H9 (cell line): ENCODE measurements at regions not wholly inside any gene's neighbourhood (a gene's known extent, or its start where the extent isn't known, plus 50 kb on each side); places are given as distances from the start of the nearest gene placed in this dataset.

ENCODE experiments used
- DNase-seq: peaks from one replicate; pipeline ENCODE4 v3.0.0-alpha.2; 2017
- H2AFZ ChIP-seq: one replicate; pipeline ENCODE4 v1.6.1; 2013; ENCODE audit warnings: mild to moderate bottlenecking, low read length, control low read depth, moderate library complexity
- H2AK5ac ChIP-seq: 2 replicates; pipeline ENCODE4 v1.6.1; 2013; ENCODE audit warnings: low read length, control low read depth, mixed read lengths; ENCODE audit not compliant: insufficient read length
- H2BK120ac ChIP-seq: one replicate; pipeline ENCODE4 v1.6.1; 2013; ENCODE audit warnings: low read depth, mild to moderate bottlenecking, low read length, control low read depth, inconsistent platforms; ENCODE audit not compliant: poor library complexity, severe bottlenecking
- H2BK12ac ChIP-seq: 2 replicates; pipeline ENCODE4 v1.6.1; 2013; ENCODE audit warnings: low read length, control low read depth, mixed read lengths, low read depth; ENCODE audit not compliant: insufficient read length
- H2BK15ac ChIP-seq: 2 replicates; pipeline ENCODE4 v1.6.1; 2013; ENCODE audit warnings: low read depth, low read length, control low read depth
- H2BK20ac ChIP-seq: one replicate; pipeline ENCODE4 v1.6.1; 2013; ENCODE audit warnings: low read depth, mild to moderate bottlenecking, low read length, control low read depth, inconsistent platforms; ENCODE audit not compliant: poor library complexity, severe bottlenecking
- H2BK5ac ChIP-seq: 2 replicates; pipeline ENCODE4 v1.6.1; 2013; ENCODE audit warnings: low read length, control low read depth, mixed read lengths; ENCODE audit not compliant: insufficient read length
- H3K14ac ChIP-seq: 2 replicates; pipeline ENCODE4 v1.6.1; 2013; ENCODE audit warnings: low read length, control low read depth; ENCODE audit not compliant: insufficient read depth
- H3K18ac ChIP-seq: 2 replicates; pipeline ENCODE4 v1.6.1; 2013; ENCODE audit warnings: low read depth, mild to moderate bottlenecking, mixed read lengths, low read length, control low read depth; ENCODE audit not compliant: insufficient read length
- H3K23ac ChIP-seq: 2 replicates; pipeline ENCODE4 v1.6.1; 2013; ENCODE audit warnings: low read length, control low read depth, mixed read lengths, low read depth; ENCODE audit not compliant: insufficient read length
- H3K23me2 ChIP-seq: 2 replicates; pipeline ENCODE4 v1.6.1; 2013; ENCODE audit warnings: low read depth, mild to moderate bottlenecking, mixed read lengths, low read length, control low read depth; ENCODE audit not compliant: insufficient read length, poor library complexity, severe bottlenecking
- H3K27ac ChIP-seq: 2 replicates; pipeline ENCODE4 v1.5.1; 2013; ENCODE audit warnings: low read length, control low read depth, mixed read lengths, low read depth; ENCODE audit not compliant: insufficient read length
- H3K27me3 ChIP-seq: 2 replicates; pipeline ENCODE4 v1.6.1; 2013; ENCODE audit warnings: low read length, control low read depth, inconsistent platforms; ENCODE audit not compliant: insufficient read depth
- H3K4ac ChIP-seq: 2 replicates; pipeline ENCODE4 v1.6.1; 2013; ENCODE audit warnings: low read depth, mild to moderate bottlenecking, control low read depth, inconsistent platforms, low read length, moderate library complexity
- H3K4me1 ChIP-seq: 2 replicates; pipeline ENCODE4 v1.6.1; 2013; ENCODE audit warnings: low read length, control low read depth, inconsistent platforms; ENCODE audit not compliant: insufficient read depth
- H3K4me2 ChIP-seq: 2 replicates; pipeline ENCODE4 v1.6.1; 2013; ENCODE audit warnings: low read length, control low read depth, mixed read lengths; ENCODE audit not compliant: insufficient read length, insufficient read depth
- H3K56ac ChIP-seq: 2 replicates; pipeline ENCODE4 v1.6.1; 2013; ENCODE audit warnings: low read depth, mild to moderate bottlenecking, mixed read lengths, low read length, control low read depth; ENCODE audit not compliant: insufficient read length
- H3K79me1 ChIP-seq: 2 replicates; pipeline ENCODE4 v1.6.1; 2013; ENCODE audit warnings: low read depth, mild to moderate bottlenecking, moderate library complexity, low read length, control low read depth, inconsistent platforms; ENCODE audit not compliant: insufficient read depth, poor library complexity, severe bottlenecking
- H3K79me2 ChIP-seq: 2 replicates; pipeline ENCODE4 v1.6.1; 2013; ENCODE audit warnings: low read length, control low read depth, inconsistent platforms; ENCODE audit not compliant: insufficient read depth
- H3K9ac ChIP-seq: 2 replicates; pipeline ENCODE4 v1.6.1; 2013; ENCODE audit warnings: low read length, control low read depth, mixed read lengths; ENCODE audit not compliant: insufficient read length; ENCODE audit errors: extremely low read depth
- H3K9me3 ChIP-seq: one replicate; pipeline ENCODE4 v1.6.1; 2013; ENCODE audit warnings: low read depth, low read length, inconsistent platforms; ENCODE audit not compliant: control insufficient read depth
- H3T11ph ChIP-seq: one replicate; pipeline ENCODE4 v1.6.1; 2013; ENCODE audit warnings: mild to moderate bottlenecking, low read length, control low read depth, inconsistent platforms
- H4K20me1 ChIP-seq: one replicate; pipeline ENCODE4 v1.6.1; 2013; ENCODE audit not compliant: control insufficient read depth, insufficient read length, insufficient read depth
- H4K5ac ChIP-seq: 2 replicates; pipeline ENCODE4 v1.6.1; 2013; ENCODE audit warnings: low read depth, mild to moderate bottlenecking, mixed read lengths, low read length, control low read depth; ENCODE audit not compliant: insufficient read length
- H4K8ac ChIP-seq: replicated peaks from 2 replicates; pipeline ENCODE4 v1.6.1; 2013; ENCODE audit warnings: low read length, control low read depth, mixed read lengths, low read depth; ENCODE audit not compliant: insufficient read length
- H4K91ac ChIP-seq: 2 replicates; pipeline ENCODE4 v1.6.1; 2013; ENCODE audit warnings: low read depth, mild to moderate bottlenecking, moderate library complexity, mixed read lengths, low read length, control low read depth; ENCODE audit not compliant: insufficient read length
- H3K27ac Mint-ChIP-seq, 3 experiments: 2 replicates in 2 of 3; 3 replicates in 1 of 3; pipeline ENCODE4 v1.8.0; 2020 to 2021; ENCODE audit warnings: mixed read lengths in 3 of 3, mild to moderate bottlenecking in 1 of 3, moderate library complexity in 1 of 3
- H3K27me3 Mint-ChIP-seq: 2 replicates; pipeline ENCODE4 v1.8.0; 2021; ENCODE audit warnings: low read depth, mild to moderate bottlenecking, moderate library complexity, mixed read lengths
- H3K36me3 Mint-ChIP-seq, 3 experiments: 2 replicates in 2 of 3; 3 replicates in 1 of 3; pipeline ENCODE4 v1.8.0; 2020 to 2021; ENCODE audit warnings: low read depth in 3 of 3, mixed read lengths in 3 of 3; ENCODE audit not compliant: insufficient read depth in 1 of 3
- H3K4me1 Mint-ChIP-seq, 2 experiments: 2 replicates each; pipeline ENCODE4 v1.8.0; 2020; ENCODE audit warnings: mixed read lengths in 2 of 2
- H3K4me3 Mint-ChIP-seq, 2 experiments: 2 replicates in 1 of 2; 3 replicates in 1 of 2; pipeline ENCODE4 v1.8.0; 2020 to 2021; ENCODE audit warnings: mild to moderate bottlenecking in 2 of 2, mixed read lengths in 2 of 2, moderate library complexity in 1 of 2
- H3K9me3 Mint-ChIP-seq, 2 experiments: 2 replicates in 1 of 2; 3 replicates in 1 of 2; pipeline ENCODE4 v1.8.0; 2020; ENCODE audit warnings: mild to moderate bottlenecking in 2 of 2, mixed read lengths in 2 of 2, moderate library complexity in 1 of 2
- WGBS: extraction: QIAGEN DNeasy Blood & Tissue Kit; methylation state at CpG from one replicate; pipeline ENCODE4 v1.1.7; 2013; ENCODE audit warnings: missing lambda C conversion rate, low lambda C conversion rate, mixed read lengths; ENCODE audit not compliant: insufficient read length; ENCODE audit errors: extremely low coverage; 5-methylcytosine and 5-hydroxymethylcytosine counted together
- TF ChIP-seq, protein P1 (sequence below): fragments of 200-600 bp; sonication (generic); conservative IDR thresholded peaks from 3 replicates; pipeline ENCODE4 v1.8.0; 2021; ENCODE audit warnings: antibody characterized with exemption, mild to moderate bottlenecking

DNA sequence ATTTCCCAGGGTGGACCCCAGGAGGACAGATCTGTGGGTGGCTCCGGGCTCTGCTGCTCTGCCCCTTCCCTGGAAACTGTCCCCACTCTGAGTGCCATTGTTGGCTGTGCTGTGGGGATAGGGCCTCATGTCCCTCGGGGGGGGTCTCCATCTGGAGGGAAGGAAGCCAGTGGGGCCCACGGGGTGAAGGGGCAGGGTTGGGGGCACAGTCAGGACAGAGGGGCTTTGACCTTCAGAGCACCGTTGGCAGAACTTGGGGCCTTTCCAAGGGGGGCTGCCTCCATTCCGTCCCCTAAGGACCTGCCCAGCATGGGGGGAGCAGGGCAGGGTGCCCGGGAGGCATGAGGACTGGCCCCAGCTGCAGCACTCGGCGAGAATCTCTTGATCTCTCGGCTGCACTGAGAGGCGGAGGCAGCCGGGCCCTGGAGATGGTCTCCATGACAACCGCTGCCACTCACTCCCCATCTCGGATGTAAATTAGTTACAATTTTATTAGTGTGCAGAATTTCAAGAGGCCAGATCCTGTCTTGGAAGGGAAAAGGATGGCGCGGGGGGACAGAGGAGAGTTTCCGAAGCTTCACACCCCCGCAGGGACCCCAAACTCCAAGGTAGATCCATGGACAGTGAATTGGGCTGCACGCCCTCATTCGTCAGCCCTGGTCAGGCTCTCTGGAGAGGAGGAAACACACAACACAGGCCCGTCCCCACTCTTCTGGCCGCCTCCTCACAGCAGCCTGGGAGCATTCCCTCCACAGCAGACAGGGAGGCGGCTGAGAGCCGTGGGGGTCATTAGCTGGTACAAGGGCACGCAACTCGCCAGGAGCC is 216.2 kb upstream of the IER5L start:
- Histone ChIP-seq H3K4ac (no peak overlapping the region), H3K23me2 (no peaks in the 10 kb centered on the region), H2BK12ac (no peak overlapping the region), H3K18ac (no peak overlapping the region), H4K91ac (no peak overlapping the region), H3K4me1 (no peaks in the 10 kb centered on the region), H4K5ac (no peak overlapping the region), H2BK20ac (no peak overlapping the region), H3K27ac (no peak overlapping the region), H3K4me2 (no peak overlapping the region), H2AK5ac (no peak overlapping the region), H3K27me3 (no peaks in the 10 kb centered on the region; the same call in 1 of the 2 replicates), H3K23ac (no peak overlapping the region), H3K9ac (no peak overlapping the region), H2BK15ac (no peak overlapping the region), H4K8ac (no peak overlapping the region), H3K14ac (no peak overlapping the region), H3K79me2 (no peaks in the 10 kb centered on the region), H2BK5ac (no peak overlapping the region), H4K20me1 (no peaks in the 10 kb centered on the region), H3K56ac (no peak overlapping the region), H3K9me3 (no peaks in the 10 kb centered on the region), H2AFZ (no peak overlapping the region), H3T11ph (no peak overlapping the region), H3K79me1 (no peaks in the 10 kb centered on the region), H2BK120ac (no peak overlapping the region)
- Mint-ChIP-seq H3K4me1 (peaks cover 3 to 11% of the 10 kb centered on the region in 2 experiments; a peak in 3 of 4 replicates), H3K4me3 (no peak overlapping the region), H3K27me3 (peaks cover 4% of the 10 kb centered on the region), H3K36me3 (no peaks in the 10 kb centered on the region), H3K27ac (no peak overlapping the region), H3K9me3 (no peaks in the 10 kb centered on the region)
- no peak for DNase-seq
- no CpG with 5 or more reads among the region's 25 CpGs for WGBS
- TF ChIP-seq, protein P1, sequence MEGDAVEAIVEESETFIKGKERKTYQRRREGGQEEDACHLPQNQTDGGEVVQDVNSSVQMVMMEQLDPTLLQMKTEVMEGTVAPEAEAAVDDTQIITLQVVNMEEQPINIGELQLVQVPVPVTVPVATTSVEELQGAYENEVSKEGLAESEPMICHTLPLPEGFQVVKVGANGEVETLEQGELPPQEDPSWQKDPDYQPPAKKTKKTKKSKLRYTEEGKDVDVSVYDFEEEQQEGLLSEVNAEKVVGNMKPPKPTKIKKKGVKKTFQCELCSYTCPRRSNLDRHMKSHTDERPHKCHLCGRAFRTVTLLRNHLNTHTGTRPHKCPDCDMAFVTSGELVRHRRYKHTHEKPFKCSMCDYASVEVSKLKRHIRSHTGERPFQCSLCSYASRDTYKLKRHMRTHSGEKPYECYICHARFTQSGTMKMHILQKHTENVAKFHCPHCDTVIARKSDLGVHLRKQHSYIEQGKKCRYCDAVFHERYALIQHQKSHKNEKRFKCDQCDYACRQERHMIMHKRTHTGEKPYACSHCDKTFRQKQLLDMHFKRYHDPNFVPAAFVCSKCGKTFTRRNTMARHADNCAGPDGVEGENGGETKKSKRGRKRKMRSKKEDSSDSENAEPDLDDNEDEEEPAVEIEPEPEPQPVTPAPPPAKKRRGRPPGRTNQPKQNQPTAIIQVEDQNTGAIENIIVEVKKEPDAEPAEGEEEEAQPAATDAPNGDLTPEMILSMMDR = no peak
